BE2C (cell line): ENCODE measurements at regions not wholly inside any gene's neighbourhood (a gene's known extent, or its start where the extent isn't known, plus 50 kb on each side); places are given as distances from the start of the nearest gene placed in this dataset.
A peak's percentile ranks its signal among the peaks of the same experiment; 100 is the strongest.

Experiments used
- DNase-seq: peaks from one replicate; pipeline ENCODE4 v3.0.0-alpha.2; 2020
- H3K27me3 ChIP-seq: fragments of 250-450 bp; sonication (Bioruptor Pico); 2 replicates; pipeline ENCODE4 v1.5.1; 2020; ENCODE audit warnings: mild to moderate bottlenecking
- H3K36me3 ChIP-seq: fragments of 250-450 bp; sonication (Bioruptor Pico); 2 replicates; pipeline ENCODE4 v1.5.1; 2020; ENCODE audit warnings: mild to moderate bottlenecking
- H3K4me1 ChIP-seq: fragments of 250-450 bp; sonication (Bioruptor Pico); 2 replicates; pipeline ENCODE4 v1.5.1; 2020
- H3K4me3 ChIP-seq: 2 replicates; pipeline ENCODE4 v1.5.1; 2011; ENCODE audit warnings: low read depth, low read length
- H3K9me3 ChIP-seq: fragments of 250-450 bp; sonication (Bioruptor Pico); 2 replicates; pipeline ENCODE4 v1.5.1; 2020
- CTCF ChIP-seq: IDR thresholded peaks from 2 replicates; pipeline ENCODE4 v1.5.1; 2012; ENCODE audit warnings: mild to moderate bottlenecking, low read depth, low read length

- no peaks in the 10 kb centered on the region for H3K36me3 ChIP-seq
- H3K9me3 ChIP-seq = no peaks in the 10 kb centered on the region
- no peak for TF ChIP-seq CTCF
- no peaks in the 10 kb centered on the region for H3K27me3 ChIP-seq
- DNase-seq = no peak
- no peak overlapping the region for H3K4me3 ChIP-seq
- H3K4me1 ChIP-seq = no peaks in the 10 kb centered on the region
Measured at GRCh38 chr9:73083519-73083918, 68.1 kb upstream of the ANXA1 start.

GRCh38 chr9:73081979-73082657, 69.5 kb upstream of the ANXA1 start:
- Histone ChIP-seq H3K36me3 (no peaks in the 10 kb centered on the region), H3K4me1 (no peaks in the 10 kb centered on the region), H3K9me3 (no peaks in the 10 kb centered on the region), H3K27me3 (no peaks in the 10 kb centered on the region), H3K4me3 (no peak overlapping the region)
- TF ChIP-seq CTCF = peak; percentile 67
- no peak for DNase-seq

- no peak for TF ChIP-seq CTCF
- H3K36me3 ChIP-seq = no peaks in the 10 kb centered on the region
- no peaks in the 10 kb centered on the region for H3K27me3 ChIP-seq
- H3K4me3 ChIP-seq = no peak overlapping the region
- no peaks in the 10 kb centered on the region for H3K4me1 ChIP-seq
- no peaks in the 10 kb centered on the region for H3K9me3 ChIP-seq
- no peak for DNase-seq
Measured at GRCh38 chr9:73080110-73080694, 71.5 kb upstream of the ANXA1 start.

- no peaks in the 10 kb centered on the region for H3K9me3 ChIP-seq
- H3K4me1 ChIP-seq = no peaks in the 10 kb centered on the region
- H3K36me3 ChIP-seq = no peaks in the 10 kb centered on the region
- no peak for TF ChIP-seq CTCF
- no peaks in the 10 kb centered on the region for H3K27me3 ChIP-seq
- no peak for DNase-seq
- H3K4me3 ChIP-seq = no peak overlapping the region
Measured at GRCh38 chr9:73079326-73079725, 72.3 kb upstream of the ANXA1 start.

GRCh38 chr9:73077625-73078030, 74.0 kb upstream of the ANXA1 start:
- Histone ChIP-seq H3K4me1 (no peaks in the 10 kb centered on the region), H3K4me3 (no peak overlapping the region), H3K27me3 (no peaks in the 10 kb centered on the region), H3K36me3 (no peaks in the 10 kb centered on the region), H3K9me3 (no peaks in the 10 kb centered on the region)
- DNase-seq = no peak
- no peak for TF ChIP-seq CTCF

GRCh38 chr9:73076970-73077369, 74.7 kb upstream of the ANXA1 start:
- H3K36me3 ChIP-seq = no peaks in the 10 kb centered on the region
- no peak for TF ChIP-seq CTCF
- no peak for DNase-seq
- no peaks in the 10 kb centered on the region for H3K9me3 ChIP-seq
- H3K4me3 ChIP-seq = no peak overlapping the region
- H3K27me3 ChIP-seq = no peaks in the 10 kb centered on the region
- no peaks in the 10 kb centered on the region for H3K4me1 ChIP-seq
